SK-N-SH (cell line): ENCODE measurements at regions not wholly inside any gene's neighbourhood (a gene's known extent, or its start where the extent isn't known, plus 50 kb on each side); places are given as distances from the start of the nearest gene placed in this dataset.

Source experiments
- CTCF ChIA-PET: fragments of 300-600, 350-600 bp; formaldehyde crosslinking; extraction: SDS; loops from one replicate; lab custom pipeline; 2021; lab: Yijun Ruan, JAX
- POLR2A ChIA-PET: fragments of 350-600 bp; sonication (Branson Sonifier 250); formaldehyde crosslinking; extraction: SDS; loops from one replicate; lab custom pipeline; 2020; ENCODE audit warnings: antibody characterized with exemption, inconsistent platforms; lab: Yijun Ruan, JAX
- DNase-seq: peaks from one replicate; pipeline ENCODE4 v3.0.0; 2012
- H2AFZ ChIP-seq: fragments of 200-600 bp; sonication (generic); 2 replicates; pipeline ENCODE4 v1.8.1; 2016; ENCODE audit warnings: antibody characterized with exemption, mild to moderate bottlenecking, low read depth
- H3F3A ChIP-seq: fragments of 200-600 bp; sonication (generic); replicated peaks from 2 replicates; pipeline ENCODE3; 2016; ENCODE audit warnings: antibody characterized with exemption, mild to moderate bottlenecking; ENCODE audit not compliant: insufficient read depth
- H3K27ac ChIP-seq, 2 experiments: fragments of 200-500 bp in 1 of 2; fragments of 200-600 bp in 1 of 2; sonication (Bioruptor generic) in 1 of 2; sonication (generic), shearing (Covaris generic) in 1 of 2; 2 replicates each; pipeline versions ENCODE4 v1.5.1 to v1.6.1; 2014 to 2016; ENCODE audit warnings: low read depth in 2 of 2, inconsistent platforms in 1 of 2, low read length in 1 of 2, mild to moderate bottlenecking in 1 of 2, mixed read lengths in 1 of 2
- H3K27me3 ChIP-seq: fragments of 200-600 bp; sonication (generic), shearing (Covaris generic); 2 replicates; pipeline ENCODE4 v1.6.1; 2016; ENCODE audit warnings: mixed run types; ENCODE audit not compliant: insufficient read depth
- H3K36me3 ChIP-seq, 2 experiments: fragments of 200-500 bp in 1 of 2; fragments of 200-600 bp in 1 of 2; sonication (Bioruptor generic) in 1 of 2; sonication (generic) in 1 of 2; replicated peaks in 1 of 2; 2 replicates each; pipeline versions ENCODE3 to v1.5.1; 2014 to 2016; ENCODE audit warnings: low read length in 1 of 2, mild to moderate bottlenecking in 1 of 2; ENCODE audit not compliant: insufficient read depth in 2 of 2, control insufficient read depth in 1 of 2
- H3K4me1 ChIP-seq, 2 experiments: fragments of 200-500 bp in 1 of 2; fragments of 200-600 bp in 1 of 2; sonication (Bioruptor generic) in 1 of 2; sonication (generic), shearing (Covaris generic) in 1 of 2; 2 replicates each; pipeline versions ENCODE4 v1.5.1 to v1.6.1; 2014 to 2016; ENCODE audit warnings: low read depth in 1 of 2, low read length in 1 of 2, mixed run types in 1 of 2; ENCODE audit not compliant: insufficient read depth in 2 of 2, control insufficient read depth in 1 of 2
- H3K4me2 ChIP-seq: fragments of 200-600 bp; sonication (generic), shearing (Covaris generic); 2 replicates; pipeline ENCODE4 v1.6.1; 2017; ENCODE audit warnings: mixed run types
- H3K4me3 ChIP-seq, 2 experiments: fragments of 200-500 bp in 1 of 2; fragments of 200-600 bp in 1 of 2; sonication (Bioruptor generic) in 1 of 2; sonication (generic), shearing (Covaris generic) in 1 of 2; 2 replicates each; pipeline versions ENCODE4 v1.5.1 to v1.8.1; 2014 to 2016; ENCODE audit warnings: low read depth in 2 of 2, inconsistent platforms in 1 of 2, low read length in 1 of 2, mild to moderate bottlenecking in 1 of 2, mixed read lengths in 1 of 2, moderate library complexity in 1 of 2
- H3K79me2 ChIP-seq: fragments of 200-600 bp; sonication (generic); 2 replicates; pipeline ENCODE4 v1.8.1; 2017; ENCODE audit warnings: mild to moderate bottlenecking; ENCODE audit not compliant: insufficient read depth
- H3K9ac ChIP-seq: fragments of 200-600 bp; sonication (generic); 2 replicates; pipeline ENCODE4 v1.6.1; 2017; ENCODE audit warnings: mixed run types
- H3K9me2 ChIP-seq: fragments of 200-600 bp; sonication (generic); 2 replicates; pipeline ENCODE4 v1.6.1; 2017; ENCODE audit warnings: mixed run types
- H3K9me3 ChIP-seq: fragments of 200-600 bp; sonication (generic); 2 replicates; pipeline ENCODE4 v1.6.1; 2017; ENCODE audit warnings: mixed run types, mild to moderate bottlenecking, moderate library complexity
- H4K20me1 ChIP-seq: fragments of 200-600 bp; sonication (generic); 2 replicates; pipeline ENCODE4 v1.6.1; 2017; ENCODE audit warnings: mild to moderate bottlenecking, mixed run types; ENCODE audit not compliant: insufficient read depth
- ELF1 ChIP-seq: IDR thresholded peaks from 2 replicates; pipeline ENCODE4 v1.4.0; 2012
- FOSL2 ChIP-seq: IDR thresholded peaks from 2 replicates; pipeline ENCODE4 v1.4.0; 2012; ENCODE audit warnings: low read depth, mild to moderate bottlenecking, moderate library complexity, borderline replicate concordance
- FOXM1 ChIP-seq: IDR thresholded peaks from 2 replicates; pipeline ENCODE4 v1.4.0; 2012; ENCODE audit warnings: low read depth, mild to moderate bottlenecking
- NFIC ChIP-seq: IDR thresholded peaks from 2 replicates; pipeline ENCODE4 v1.4.0; 2012; ENCODE audit warnings: borderline replicate concordance
- NRF1 ChIP-seq: IDR thresholded peaks from 2 replicates; pipeline ENCODE4 v1.6.1; 2012; ENCODE audit warnings: low read depth, mild to moderate bottlenecking, low read length
- PBX3 ChIP-seq: IDR thresholded peaks from 2 replicates; pipeline ENCODE4; 2012
- POLR2AphosphoS5 ChIP-seq: IDR thresholded peaks from 2 replicates; pipeline ENCODE4 v1.6.1; 2012; ENCODE audit warnings: low read depth, low read length
- REST ChIP-seq: IDR thresholded peaks from 2 replicates; pipeline ENCODE4 v1.6.1; 2012; ENCODE audit warnings: mild to moderate bottlenecking, low read depth, low read length, moderate library complexity
- SMC3 ChIP-seq: IDR thresholded peaks from 2 replicates; pipeline ENCODE4 v1.6.1; 2012; ENCODE audit warnings: low read depth, low read length, improper control_type of control experiment
- TAF1 ChIP-seq: IDR thresholded peaks from 2 replicates; pipeline ENCODE4 v1.6.1; 2012; ENCODE audit warnings: low read depth, mild to moderate bottlenecking, low read length, moderate library complexity, borderline replicate concordance
- TCF12 ChIP-seq: IDR thresholded peaks from 2 replicates; pipeline ENCODE4 v1.4.0; 2012
- TEAD4 ChIP-seq: IDR thresholded peaks from 2 replicates; pipeline ENCODE4 v1.4.0; 2012; ENCODE audit warnings: mild to moderate bottlenecking, borderline replicate concordance; ENCODE audit not compliant: insufficient read depth
- WGBS: methylation state at CpG from one replicate; pipeline ENCODE4 v1.1.6; 2017; ENCODE audit warnings: low lambda C conversion rate; 5-methylcytosine and 5-hydroxymethylcytosine counted together
- TF ChIP-seq, protein P1 (sequence below): IDR thresholded peaks from 2 replicates; pipeline ENCODE4 v1.4.0; 2012; ENCODE audit warnings: low read depth
- TF ChIP-seq, protein P2 (sequence below): fragments of 150-350 bp; IDR thresholded peaks from 2 replicates; pipeline ENCODE4 v1.6.1; 2017; ENCODE audit warnings: antibody characterized with exemption, low read length, low read depth, borderline replicate concordance
- TF ChIP-seq, protein P3 (sequence below): fragments of 200-600 bp; sonication (generic); IDR thresholded peaks from 2 replicates; pipeline ENCODE4 v1.6.1; 2017; ENCODE audit warnings: antibody characterized with exemption, mild to moderate bottlenecking, moderate library complexity
- TF ChIP-seq, protein P4 (sequence below): fragments of 150-350 bp; IDR thresholded peaks from 2 replicates; pipeline ENCODE4 v1.6.1; 2016; ENCODE audit warnings: mild to moderate bottlenecking, low read depth, low read length

GRCh38 chr14:103250181-103250580 is 83.9 kb upstream of the EIF5 start:
- no peak overlapping the region for H3K9ac ChIP-seq
- no peaks in the 10 kb centered on the region for H3F3A ChIP-seq
- H3K79me2 ChIP-seq: no peaks in the 10 kb centered on the region
- TF ChIP-seq POLR2AphosphoS5 (no peak), PBX3 (no peak), TEAD4 (no peak), FOSL2 (no peak), FOXM1 (no peak), ELF1 (no peak), TCF12 (no peak), SMC3 (no peak), NRF1 (no peak), NFIC (no peak), TAF1 (no peak), REST (no peak)
- TF ChIP-seq, protein P1, sequence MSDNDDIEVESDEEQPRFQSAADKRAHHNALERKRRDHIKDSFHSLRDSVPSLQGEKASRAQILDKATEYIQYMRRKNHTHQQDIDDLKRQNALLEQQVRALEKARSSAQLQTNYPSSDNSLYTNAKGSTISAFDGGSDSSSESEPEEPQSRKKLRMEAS: no peak
- TF ChIP-seq, protein P2, sequence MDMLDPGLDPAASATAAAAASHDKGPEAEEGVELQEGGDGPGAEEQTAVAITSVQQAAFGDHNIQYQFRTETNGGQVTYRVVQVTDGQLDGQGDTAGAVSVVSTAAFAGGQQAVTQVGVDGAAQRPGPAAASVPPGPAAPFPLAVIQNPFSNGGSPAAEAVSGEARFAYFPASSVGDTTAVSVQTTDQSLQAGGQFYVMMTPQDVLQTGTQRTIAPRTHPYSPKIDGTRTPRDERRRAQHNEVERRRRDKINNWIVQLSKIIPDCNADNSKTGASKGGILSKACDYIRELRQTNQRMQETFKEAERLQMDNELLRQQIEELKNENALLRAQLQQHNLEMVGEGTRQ: no peak
- TF ChIP-seq, protein P3, sequence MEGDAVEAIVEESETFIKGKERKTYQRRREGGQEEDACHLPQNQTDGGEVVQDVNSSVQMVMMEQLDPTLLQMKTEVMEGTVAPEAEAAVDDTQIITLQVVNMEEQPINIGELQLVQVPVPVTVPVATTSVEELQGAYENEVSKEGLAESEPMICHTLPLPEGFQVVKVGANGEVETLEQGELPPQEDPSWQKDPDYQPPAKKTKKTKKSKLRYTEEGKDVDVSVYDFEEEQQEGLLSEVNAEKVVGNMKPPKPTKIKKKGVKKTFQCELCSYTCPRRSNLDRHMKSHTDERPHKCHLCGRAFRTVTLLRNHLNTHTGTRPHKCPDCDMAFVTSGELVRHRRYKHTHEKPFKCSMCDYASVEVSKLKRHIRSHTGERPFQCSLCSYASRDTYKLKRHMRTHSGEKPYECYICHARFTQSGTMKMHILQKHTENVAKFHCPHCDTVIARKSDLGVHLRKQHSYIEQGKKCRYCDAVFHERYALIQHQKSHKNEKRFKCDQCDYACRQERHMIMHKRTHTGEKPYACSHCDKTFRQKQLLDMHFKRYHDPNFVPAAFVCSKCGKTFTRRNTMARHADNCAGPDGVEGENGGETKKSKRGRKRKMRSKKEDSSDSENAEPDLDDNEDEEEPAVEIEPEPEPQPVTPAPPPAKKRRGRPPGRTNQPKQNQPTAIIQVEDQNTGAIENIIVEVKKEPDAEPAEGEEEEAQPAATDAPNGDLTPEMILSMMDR: no peak
- TF ChIP-seq, protein P4, sequence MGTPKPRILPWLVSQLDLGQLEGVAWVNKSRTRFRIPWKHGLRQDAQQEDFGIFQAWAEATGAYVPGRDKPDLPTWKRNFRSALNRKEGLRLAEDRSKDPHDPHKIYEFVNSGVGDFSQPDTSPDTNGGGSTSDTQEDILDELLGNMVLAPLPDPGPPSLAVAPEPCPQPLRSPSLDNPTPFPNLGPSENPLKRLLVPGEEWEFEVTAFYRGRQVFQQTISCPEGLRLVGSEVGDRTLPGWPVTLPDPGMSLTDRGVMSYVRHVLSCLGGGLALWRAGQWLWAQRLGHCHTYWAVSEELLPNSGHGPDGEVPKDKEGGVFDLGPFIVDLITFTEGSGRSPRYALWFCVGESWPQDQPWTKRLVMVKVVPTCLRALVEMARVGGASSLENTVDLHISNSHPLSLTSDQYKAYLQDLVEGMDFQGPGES: no peak
- no peak overlapping the region for H2AFZ ChIP-seq
- H3K4me3 ChIP-seq: no peak overlapping the region
- no peaks in the 10 kb centered on the region for H3K9me2 ChIP-seq
- H3K9me3 ChIP-seq: no peaks in the 10 kb centered on the region
- 73% methylated on average over 6 of the region's 6 CpGs for WGBS
- no peaks in the 10 kb centered on the region for H3K27me3 ChIP-seq
- no peaks in the 10 kb centered on the region for H4K20me1 ChIP-seq
- H3K4me1 ChIP-seq: no peaks in the 10 kb centered on the region
- CTCF ChIA-PET: interaction anchor here (0.6 to 1.4 kb wide), 7 partner anchors 8 to 556 kb away, joined by 3 to 7 read pairs (median 3); no protein-coding TSS in a partner anchor
- POLR2A ChIA-PET: no interaction called here
- no peaks in the 10 kb centered on the region for H3K36me3 ChIP-seq
- no peak overlapping the region for H3K27ac ChIP-seq
- no peak for DNase-seq
- no peak overlapping the region for H3K4me2 ChIP-seq
